Adrenal gland (tissue), 5 donors: ENCODE measurements at regions not wholly inside any gene's neighbourhood (a gene's known extent, or its start where the extent isn't known, plus 50 kb on each side); places are given as distances from the start of the nearest gene placed in this dataset.

ENCODE experiments used
- CTCF ChIP-seq, 6 experiments: fragments of 450-650 bp in 4 of 6; fragments of 200-600 bp in 2 of 6; sonication (generic) in 1 of 6; IDR thresholded peaks; 1 replicate in 5 of 6; 2 replicates in 1 of 6; pipeline versions ENCODE4 v1.5.1 to v1.8.0; 2016 to 2021; ENCODE audit warnings: antibody characterized with exemption in 6 of 6, mild to moderate bottlenecking in 2 of 6, moderate library complexity in 1 of 6
- POLR2A ChIP-seq, 2 donors: fragments of 450-650 bp; IDR thresholded peaks; one replicate each; pipeline ENCODE4 v1.6.1; 2017; ENCODE audit warnings: antibody characterized with exemption in 2 of 2, mild to moderate bottlenecking in 2 of 2, moderate library complexity in 1 of 2
- donor health status: DM: no; HTN: no; CAD: no.

GRCh38 chr13:44305917-44306370, 67.7 kb upstream of the SERP2 start:
- TF ChIP-seq CTCF (IDR thresholded peaks at IDR 0.05) (no peak), POLR2A (IDR thresholded peaks at IDR 0.05) (no peak)
